ENCODE measurements at regions not wholly inside any gene's neighbourhood (a gene's known extent, or its start where the extent isn't known, plus 50 kb on each side); places are given as distances from the start of the nearest gene placed in this dataset.

DNA sequence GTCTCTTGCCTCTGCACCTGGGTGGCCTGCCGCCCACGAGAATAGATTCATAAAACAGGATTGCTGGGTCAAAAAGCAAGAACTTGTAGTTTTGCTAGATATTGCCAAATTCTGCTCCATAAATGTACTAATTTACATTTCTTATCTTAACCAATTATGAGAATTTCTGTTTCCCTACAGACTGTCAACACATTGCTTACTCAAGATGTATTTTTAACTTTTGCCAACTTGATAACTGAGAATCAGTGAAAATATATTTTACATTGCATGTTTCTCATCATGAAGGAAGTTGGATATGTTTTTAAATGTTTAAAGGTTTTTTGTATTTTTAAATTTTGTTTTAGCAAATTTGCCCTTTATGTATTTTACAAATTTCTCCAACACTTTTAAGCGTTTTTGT, 664.8 kb downstream of the MMUT start:
- no peak for TF ChIP-seq POLR2A (IDR thresholded peaks at IDR 0.05; ENCODE audit: low read depth, low read length)
- TF ChIP-seq POLR2AphosphoS5 (IDR thresholded peaks at IDR 0.05; ENCODE audit: low read depth, low read length) = no peak
- no peak for TF ChIP-seq TAF1 (IDR thresholded peaks at IDR 0.05; ENCODE audit: borderline replicate concordance, low read depth, low read length)
